ENCODE measurements at regions not wholly inside any gene's neighbourhood (a gene's known extent, or its start where the extent isn't known, plus 50 kb on each side); places are given as distances from the start of the nearest gene placed in this dataset.

- DNase-seq, result no peak
Measured at GRCh38 chr2:129711816-129712675, 267.4 kb upstream of the RAB6C start.

- no peak for DNase-seq
Measured at GRCh38 chr2:129712676-129712985, 266.8 kb upstream of the RAB6C start.

GRCh38 chr2:129713337-129713736 is 266.1 kb upstream of the RAB6C start:
- no peak for DNase-seq

DNA sequence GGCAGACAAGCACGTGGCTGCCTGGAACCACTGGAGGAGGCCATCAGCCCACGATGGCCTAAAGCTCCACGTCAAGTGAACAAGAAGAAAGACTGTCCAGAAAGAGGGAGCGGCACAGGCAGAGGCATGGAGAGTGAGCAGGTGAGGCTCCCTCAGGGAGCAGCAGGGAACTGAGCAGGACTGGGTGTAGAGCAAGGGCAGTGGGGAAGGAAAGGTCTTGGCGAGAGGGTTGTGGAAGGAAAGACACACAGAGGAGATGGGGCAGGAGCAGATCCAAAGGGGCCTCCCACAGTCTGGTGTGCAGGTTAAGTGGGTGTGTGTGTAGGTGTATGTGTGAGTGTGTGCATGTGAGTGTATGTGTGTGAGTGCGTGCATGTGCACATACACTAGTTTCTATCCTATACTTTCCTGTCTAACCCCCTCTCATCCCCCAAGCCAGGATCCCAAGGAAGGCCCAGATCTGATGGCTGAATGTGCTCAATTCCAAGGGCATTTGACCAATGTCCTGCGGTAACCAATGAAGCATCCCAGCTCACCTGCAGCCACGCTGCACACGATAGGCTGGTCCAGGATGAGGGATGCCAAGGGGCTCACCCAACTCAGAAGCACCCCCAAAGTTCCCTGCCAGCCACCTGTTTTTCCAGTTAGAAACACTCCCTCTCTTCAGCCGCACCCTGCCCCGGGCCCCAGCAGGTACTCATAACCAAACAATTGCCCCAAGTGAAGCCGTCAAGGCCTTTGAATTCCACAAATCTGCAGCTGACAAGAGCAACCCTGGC is 262.5 kb upstream of the RAB6C start:
- no peak for DNase-seq

DNA sequence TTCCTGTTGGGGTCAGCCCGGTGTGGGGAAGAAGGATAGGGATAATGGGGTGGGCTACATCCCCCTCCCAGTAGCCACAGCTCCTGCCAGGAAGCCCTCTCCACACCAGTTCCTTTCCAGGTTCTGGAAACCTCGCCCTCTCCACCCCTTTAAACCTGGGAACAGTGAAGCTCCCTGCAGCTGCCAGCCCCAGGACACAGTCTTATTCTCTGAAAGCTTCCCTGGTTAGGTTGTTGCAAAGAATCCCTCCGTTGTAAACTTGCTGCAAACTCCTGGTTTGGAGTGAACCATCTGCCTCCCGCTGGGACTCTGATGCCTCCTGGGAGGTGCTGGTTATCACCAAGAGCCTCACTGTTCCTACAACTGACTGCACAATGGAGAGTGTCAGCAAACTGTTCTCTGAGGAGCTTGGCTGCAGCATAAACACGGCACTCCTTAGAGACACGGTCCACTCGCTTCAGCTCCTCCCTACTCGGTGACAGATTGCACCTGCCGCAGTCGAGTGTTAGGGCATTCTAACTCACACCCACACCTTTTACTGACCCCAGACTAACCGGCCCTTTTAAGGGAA is 261.8 kb upstream of the RAB6C start:
- DNase-seq, result no peak

- no peak for DNase-seq
Measured at GRCh38 chr2:129719335-129719734, 260.1 kb upstream of the RAB6C start.

- no peak for DNase-seq
Measured at GRCh38 chr2:129720360-129720759, 259.1 kb upstream of the RAB6C start.

DNA sequence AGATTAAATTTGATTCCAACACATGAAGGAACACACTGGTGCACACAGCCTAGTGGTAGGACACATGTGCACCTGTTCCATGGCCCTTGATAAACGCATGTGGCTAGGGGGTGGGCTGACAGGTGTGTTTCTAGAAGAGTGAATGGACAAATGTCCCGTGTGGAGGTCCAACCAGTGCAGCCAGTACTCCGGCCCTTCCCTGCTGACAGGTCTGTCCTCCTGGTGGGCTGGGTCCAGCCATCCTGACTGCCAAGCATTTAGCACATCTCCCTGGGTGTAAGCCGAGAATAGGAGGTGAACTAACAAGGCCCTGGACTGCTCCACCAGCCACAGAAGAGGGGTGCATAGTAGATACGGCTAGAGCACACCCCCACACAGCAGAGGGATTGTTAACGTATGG is 258.7 kb upstream of the RAB6C start:
- no peak for DNase-seq

- DNase-seq, result no peak
Measured at GRCh38 chr2:129721236-129721635, 258.2 kb upstream of the RAB6C start.

GRCh38 chr2:129721846-129722245 is 257.6 kb upstream of the RAB6C start:
- DNase-seq, result no peak

DNA sequence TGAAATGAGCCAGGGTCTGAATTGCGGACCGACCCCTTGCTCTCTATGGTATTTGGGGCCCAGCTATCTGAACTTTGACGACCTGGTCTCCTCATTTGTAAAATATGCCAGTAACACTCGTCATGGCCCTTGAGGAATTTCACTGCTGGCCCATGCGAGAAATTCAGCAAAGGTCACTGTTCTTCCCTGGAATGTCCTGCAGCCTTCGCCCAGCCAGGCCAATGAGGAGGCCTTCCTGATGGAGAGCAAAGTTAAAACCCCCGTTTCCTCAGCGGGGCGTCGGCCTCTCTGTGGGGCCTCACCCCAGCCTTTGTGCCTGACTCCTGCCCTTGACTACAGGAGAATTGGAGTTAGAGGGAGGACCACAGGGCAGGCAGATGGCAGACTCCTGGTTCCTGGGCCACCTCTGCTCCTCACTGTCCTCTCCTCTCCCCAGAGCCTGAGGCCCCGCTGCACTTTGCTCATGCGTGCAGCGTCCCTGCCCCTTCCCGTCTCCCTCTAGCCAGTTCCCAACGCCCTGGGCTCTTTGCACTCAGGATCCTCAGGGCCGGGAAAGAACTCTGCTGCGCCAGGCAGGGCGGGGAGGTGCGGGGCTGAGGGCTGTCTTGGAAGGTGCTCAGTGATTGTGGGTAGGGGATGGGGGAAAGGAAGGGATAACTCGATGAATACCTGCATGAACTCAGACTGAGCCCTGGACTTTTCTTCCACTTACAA is 257.0 kb upstream of the RAB6C start:
- no peak for DNase-seq

- no peak for DNase-seq
Measured at GRCh38 chr2:129723277-129724020, 256.0 kb upstream of the RAB6C start.

DNA sequence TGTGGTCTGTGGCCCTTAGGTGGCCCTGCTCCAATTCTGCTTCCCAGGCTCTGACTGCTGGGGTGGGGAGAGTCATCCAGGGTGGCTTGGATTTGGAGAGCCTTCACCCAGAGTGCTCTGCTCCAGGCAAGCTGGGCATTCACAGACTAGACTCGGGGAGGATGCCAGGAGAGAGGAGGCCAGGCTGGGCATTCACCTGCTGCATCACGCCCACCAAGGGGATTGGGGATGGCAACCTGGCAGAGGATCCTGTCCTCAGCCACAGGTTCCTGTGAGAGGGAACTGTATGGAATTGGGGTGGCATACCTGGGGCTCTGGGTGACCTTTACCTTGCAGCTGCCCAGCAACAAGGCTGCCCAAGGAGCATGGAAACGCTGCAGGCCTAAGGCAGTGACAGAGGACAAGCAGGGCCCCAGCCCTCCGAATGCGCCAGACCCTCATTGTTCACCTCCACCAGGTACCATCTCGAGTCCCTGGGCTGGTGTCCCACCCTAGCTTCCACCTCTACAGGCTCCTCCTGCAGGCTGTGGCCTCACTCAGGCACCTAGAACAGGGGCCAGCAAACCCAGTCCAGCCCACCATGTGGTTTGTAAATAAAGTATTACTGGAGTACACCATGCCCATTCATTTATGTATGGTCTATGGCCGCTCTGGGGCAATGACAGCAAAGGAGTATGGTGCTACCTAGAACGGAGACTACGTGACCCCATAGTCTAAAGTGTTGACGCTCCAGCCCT is 255.3 kb upstream of the RAB6C start:
- no peak for DNase-seq

- DNase-seq, result no peak
Measured at GRCh38 chr2:129726216-129726615, 253.2 kb upstream of the RAB6C start.

DNA sequence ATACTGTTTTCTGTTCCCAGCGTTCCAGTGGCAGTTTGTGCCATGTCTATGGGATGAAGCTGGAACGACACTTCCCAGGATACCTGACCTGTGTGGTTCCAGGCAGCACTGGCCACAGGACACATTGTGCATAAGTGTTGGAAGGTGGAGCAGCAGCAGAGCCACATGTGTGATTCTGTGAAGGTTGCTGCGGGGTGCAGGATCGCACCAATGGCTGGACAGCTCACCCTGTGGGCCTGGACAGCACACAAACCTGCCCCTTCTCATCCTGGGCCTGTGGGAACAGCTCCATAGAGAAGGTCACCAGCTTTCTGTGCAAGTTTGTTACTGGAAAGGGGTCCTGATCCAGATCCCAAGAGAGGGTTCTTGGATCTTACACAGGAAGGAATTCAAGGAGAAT is 252.2 kb upstream of the RAB6C start:
- DNase-seq, result no peak

- DNase-seq, result no peak
Measured at GRCh38 chr2:129728035-129728972, 251.2 kb upstream of the RAB6C start.

DNA sequence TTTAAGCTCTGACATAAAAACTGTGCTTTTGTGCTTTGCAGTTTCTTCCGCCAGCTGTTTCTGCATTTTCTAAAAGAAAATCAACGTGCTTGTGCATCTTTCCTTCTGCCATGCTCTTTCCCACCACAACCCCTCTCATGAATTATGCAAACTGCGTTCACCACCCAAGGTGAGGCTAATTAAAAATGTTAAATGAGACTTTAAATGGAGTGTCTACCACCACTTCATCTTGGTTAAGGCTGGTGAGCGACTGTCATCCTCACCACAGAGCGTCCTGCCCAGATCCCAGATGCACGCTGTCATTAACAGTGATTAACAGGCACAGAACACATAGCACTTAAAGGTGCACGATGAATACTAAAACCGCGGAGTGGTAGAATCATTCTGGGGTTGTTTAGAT is 250.5 kb upstream of the RAB6C start:
- DNase-seq, result no peak

GRCh38 chr2:129729646-129730045 is 249.8 kb upstream of the RAB6C start:
- DNase-seq, result no peak

DNA sequence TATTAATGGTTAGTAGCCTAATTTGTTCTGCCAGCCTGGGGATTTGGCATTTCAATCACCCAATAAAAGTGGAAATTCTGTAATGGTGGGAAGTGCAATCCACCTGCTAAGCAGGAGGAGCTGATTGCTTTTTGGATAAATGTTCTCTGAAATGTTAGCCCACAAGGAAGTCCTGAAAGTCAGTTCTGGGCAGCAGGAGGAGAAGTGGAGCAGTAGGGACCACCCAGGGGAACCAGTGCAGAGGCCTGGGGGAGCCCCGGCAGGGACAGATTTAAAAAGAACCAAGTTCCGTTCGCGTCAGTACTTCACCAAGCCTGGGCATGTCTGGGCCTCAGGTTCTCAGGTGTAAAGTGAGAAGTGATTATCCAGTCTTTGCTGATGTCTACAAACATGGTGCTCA is 248.5 kb upstream of the RAB6C start:
- DNase-seq, result no peak

- DNase-seq, result no peak
Measured at GRCh38 chr2:129731907-129732629, 247.4 kb upstream of the RAB6C start.
